ENCODE measurements at regions not wholly inside any gene's neighbourhood (a gene's known extent, or its start where the extent isn't known, plus 50 kb on each side); places are given as distances from the start of the nearest gene placed in this dataset.

- no peak for TF ChIP-seq POLR2A (IDR thresholded peaks at IDR 0.05; ENCODE audit: low read depth, low read length)
- no peak for TF ChIP-seq POLR2AphosphoS5 (IDR thresholded peaks at IDR 0.05; ENCODE audit: low read depth, low read length)
Observed at GRCh38 chr16:86781046-86781445, 202.7 kb downstream of the FOXL1 start.

Measured in GM12892 (cell line).